ENCODE measurements at regions not wholly inside any gene's neighbourhood (a gene's known extent, or its start where the extent isn't known, plus 50 kb on each side); places are given as distances from the start of the nearest gene placed in this dataset.

DNA sequence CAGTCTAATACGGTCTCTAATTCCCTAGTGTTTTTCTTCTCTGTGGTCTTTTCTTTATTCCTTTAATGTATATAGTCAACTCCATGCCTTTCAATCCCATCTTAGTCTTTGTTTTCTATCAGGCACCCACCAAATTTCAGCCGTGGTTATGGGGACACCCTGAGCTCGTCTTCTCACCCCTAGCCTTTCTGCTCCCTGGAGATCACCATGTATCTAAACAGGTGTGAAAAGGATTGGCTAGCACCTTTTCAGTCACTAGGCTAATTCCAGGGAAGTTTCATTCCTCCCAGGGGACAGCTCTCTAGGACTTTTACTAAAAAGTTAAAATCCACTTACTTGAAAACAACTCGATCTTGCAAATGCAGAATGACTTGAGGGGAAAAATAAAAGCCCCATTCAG is 291.3 kb downstream of the ETNK1 start:
- no peaks in the 10 kb centered on the region for H3K36me3 ChIP-seq (ENCODE audit: control insufficient read depth in 2 of 2, insufficient read depth in 2 of 2, low read length in 1 of 2)
- intact Hi-C loops (cut with micrococcal nuclease; ENCODE audit: unreplicated experiment): no loop called here
- TF ChIP-seq ZZZ3 (IDR thresholded peaks at IDR 0.05; ENCODE audit: control insufficient read depth, insufficient read length, low read depth) (no peak), ETV6 (conservative IDR thresholded peaks at IDR 0.05 in 1 of 2, IDR thresholded peaks at IDR 0.05 in 1 of 2; ENCODE audit: borderline replicate concordance in 1 of 2, low read depth in 1 of 2) (no peak), SIX5 (IDR thresholded peaks at IDR 0.05; ENCODE audit: low read depth, low read length, severe bottlenecking) (no peak), CREB1 (IDR thresholded peaks at IDR 0.05; ENCODE audit: low read depth) (no peak), STAT3 (IDR thresholded peaks at IDR 0.05; ENCODE audit: low read depth, low read length) (no peak), JUNB (IDR thresholded peaks at IDR 0.05) (no peak), USF1 (IDR thresholded peaks at IDR 0.05; ENCODE audit: borderline replicate concordance, extremely low read length, insufficient read depth, low read depth, low read length) (no peak), ZNF622 (IDR thresholded peaks at IDR 0.05) (no peak), ZBTB11 (CRISPR knock-in tag; IDR thresholded peaks at IDR 0.05) (no peak), FOXK2 (IDR thresholded peaks at IDR 0.05) (no peak), HDGF (IDR thresholded peaks at IDR 0.05) (no peak), MLLT1 (IDR thresholded peaks at IDR 0.05) (no peak), CHD4 (IDR thresholded peaks at IDR 0.05) (no peak), ZNF384 (IDR thresholded peaks at IDR 0.05; ENCODE audit: borderline replicate concordance, low read depth, low read length) (no peak)
- TF ChIP-seq, protein P1, sequence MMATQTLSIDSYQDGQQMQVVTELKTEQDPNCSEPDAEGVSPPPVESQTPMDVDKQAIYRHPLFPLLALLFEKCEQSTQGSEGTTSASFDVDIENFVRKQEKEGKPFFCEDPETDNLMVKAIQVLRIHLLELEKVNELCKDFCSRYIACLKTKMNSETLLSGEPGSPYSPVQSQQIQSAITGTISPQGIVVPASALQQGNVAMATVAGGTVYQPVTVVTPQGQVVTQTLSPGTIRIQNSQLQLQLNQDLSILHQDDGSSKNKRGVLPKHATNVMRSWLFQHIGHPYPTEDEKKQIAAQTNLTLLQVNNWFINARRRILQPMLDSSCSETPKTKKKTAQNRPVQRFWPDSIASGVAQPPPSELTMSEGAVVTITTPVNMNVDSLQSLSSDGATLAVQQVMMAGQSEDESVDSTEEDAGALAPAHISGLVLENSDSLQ (IDR thresholded peaks at IDR 0.05): no peak
- TF ChIP-seq, protein P2, sequence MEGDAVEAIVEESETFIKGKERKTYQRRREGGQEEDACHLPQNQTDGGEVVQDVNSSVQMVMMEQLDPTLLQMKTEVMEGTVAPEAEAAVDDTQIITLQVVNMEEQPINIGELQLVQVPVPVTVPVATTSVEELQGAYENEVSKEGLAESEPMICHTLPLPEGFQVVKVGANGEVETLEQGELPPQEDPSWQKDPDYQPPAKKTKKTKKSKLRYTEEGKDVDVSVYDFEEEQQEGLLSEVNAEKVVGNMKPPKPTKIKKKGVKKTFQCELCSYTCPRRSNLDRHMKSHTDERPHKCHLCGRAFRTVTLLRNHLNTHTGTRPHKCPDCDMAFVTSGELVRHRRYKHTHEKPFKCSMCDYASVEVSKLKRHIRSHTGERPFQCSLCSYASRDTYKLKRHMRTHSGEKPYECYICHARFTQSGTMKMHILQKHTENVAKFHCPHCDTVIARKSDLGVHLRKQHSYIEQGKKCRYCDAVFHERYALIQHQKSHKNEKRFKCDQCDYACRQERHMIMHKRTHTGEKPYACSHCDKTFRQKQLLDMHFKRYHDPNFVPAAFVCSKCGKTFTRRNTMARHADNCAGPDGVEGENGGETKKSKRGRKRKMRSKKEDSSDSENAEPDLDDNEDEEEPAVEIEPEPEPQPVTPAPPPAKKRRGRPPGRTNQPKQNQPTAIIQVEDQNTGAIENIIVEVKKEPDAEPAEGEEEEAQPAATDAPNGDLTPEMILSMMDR (IDR thresholded peaks at IDR 0.05 in 2 of 3, conservative IDR thresholded peaks at IDR 0.05 in 1 of 3; ENCODE audit: control insufficient read depth in 2 of 3, extremely low read depth in 1 of 3, insufficient read depth in 1 of 3, low read depth in 3 of 3, low read length in 3 of 3): no peak
- no peak overlapping the region for H3K9ac ChIP-seq (ENCODE audit: control insufficient read depth, insufficient read depth, low read length)
- H3K27ac ChIP-seq (ENCODE audit: control insufficient read depth, insufficient read depth): no peak overlapping the region
- CTCF ChIA-PET: no interaction called here
- H3K9me3 ChIP-seq (replicated peaks; ENCODE audit: control insufficient read depth, insufficient read depth, low read length): no peaks in the 10 kb centered on the region
- no peaks in the 10 kb centered on the region for H3K4me1 ChIP-seq (ENCODE audit: control insufficient read depth, insufficient read depth, low read length)
- H3K79me2 ChIP-seq (ENCODE audit: control insufficient read depth, insufficient read depth, low read length): no peaks in the 10 kb centered on the region
- POLR2A ChIA-PET: no interaction called here
- no TSS peak for BruUV-seq (replicated peaks)
- H4K20me1 ChIP-seq (ENCODE audit: control insufficient read depth, insufficient read depth): no peaks in the 10 kb centered on the region
- WGBS (ENCODE audit: insufficient coverage, insufficient replicate concordance, low lambda C conversion rate, missing lambda C conversion rate): 17% methylated on average over 4 of the region's 4 CpGs
- RAD21 ChIA-PET (ENCODE audit: unreplicated experiment): no interaction called here
- no peak for ATAC-seq
- in situ Hi-C loops (cut with MboI): no loop called here
- no peaks in the 10 kb centered on the region for H3K27me3 ChIP-seq (replicated peaks in 1 of 2; ENCODE audit: control insufficient read depth in 2 of 2, insufficient read depth in 2 of 2, low read length in 1 of 2)
- no peak overlapping the region for H3K4me2 ChIP-seq (ENCODE audit: control insufficient read depth, insufficient read depth)
- no peak for FAIRE-seq
- H2AFZ ChIP-seq (ENCODE audit: control insufficient read depth, low read depth, low read length): no peak overlapping the region
- SMC1A ChIA-PET (ENCODE audit: uncharacterized antibody, unreplicated experiment): no interaction called here
- DNase-seq (ENCODE audit: low read depth, low spot score): no peak
- no peak overlapping the region for H3K4me3 ChIP-seq
